ENCODE measurements at regions not wholly inside any gene's neighbourhood (a gene's known extent, or its start where the extent isn't known, plus 50 kb on each side); places are given as distances from the start of the nearest gene placed in this dataset.

DNA sequence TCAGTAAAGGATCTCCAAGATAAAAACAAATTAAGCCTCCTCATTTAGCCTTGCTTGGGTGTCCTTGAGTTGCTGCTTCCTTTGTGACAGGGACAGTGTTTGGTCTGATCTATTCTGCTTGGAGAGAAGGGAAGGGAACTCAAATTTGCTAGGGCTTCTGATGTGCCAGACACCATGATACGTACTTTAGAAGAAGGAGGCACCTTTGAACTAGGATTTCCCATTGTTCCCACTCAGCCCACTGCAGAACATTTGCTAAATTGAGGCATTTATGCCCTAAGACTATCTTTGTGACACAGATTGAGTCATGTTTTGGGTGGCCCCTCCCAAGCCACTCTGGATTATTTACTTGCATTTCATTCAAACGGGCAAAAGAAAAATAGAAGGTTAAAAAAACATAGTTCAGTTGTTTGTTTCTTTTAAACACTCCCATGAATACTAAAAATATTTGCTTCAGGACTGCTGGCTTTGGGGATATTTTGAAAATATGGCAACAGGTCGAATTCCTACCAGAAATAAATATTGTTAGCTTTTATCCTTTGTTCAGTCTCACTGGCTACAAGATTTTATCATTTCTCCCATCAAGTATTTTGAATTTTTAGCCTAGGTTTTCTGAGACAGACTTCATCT is 81.9 kb upstream of the WLS start:
- no peaks in the 10 kb centered on the region for H3K27me3 ChIP-seq (ENCODE audit: insufficient read depth, low read length)
- H3K9ac ChIP-seq (ENCODE audit: extremely low read depth, insufficient read length, low read length), result no peak overlapping the region
- Mint-ChIP-seq H3K27ac (no peak overlapping the region), H3K4me1 (peaks cover 6 to 9% of the 10 kb centered on the region in 2 experiments; a peak in 3 of 4 replicates), H3K36me3 (ENCODE audit: insufficient read depth in 1 of 3, low read depth in 3 of 3) (no peaks in the 10 kb centered on the region), H3K9me3 (no peaks in the 10 kb centered on the region; a peak in 1 of 5 replicates), H3K4me3 (no peak overlapping the region), H3K27me3 (ENCODE audit: low read depth) (peaks cover 33% of the 10 kb centered on the region)
- no peak overlapping the region for H3K27ac ChIP-seq (ENCODE audit: insufficient read length, low read depth, low read length)
- no CpG with 5 or more reads among the region's 3 CpGs for WGBS (ENCODE audit: extremely low coverage, insufficient read length, low lambda C conversion rate)
- H3K56ac ChIP-seq (ENCODE audit: insufficient read length, low read depth, low read length), result no peak overlapping the region
- no peak overlapping the region for H2AK5ac ChIP-seq (ENCODE audit: insufficient read length, low read length)
- H3K79me1 ChIP-seq (ENCODE audit: insufficient read depth, low read depth, low read length, poor library complexity, severe bottlenecking), result no peaks in the 10 kb centered on the region
- H3K79me2 ChIP-seq (ENCODE audit: insufficient read depth, low read length), result no peaks in the 10 kb centered on the region
- no peak overlapping the region for H3K23ac ChIP-seq (ENCODE audit: insufficient read length, low read depth, low read length)
- no peak overlapping the region for H3K18ac ChIP-seq (ENCODE audit: insufficient read length, low read depth, low read length)
- no peaks in the 10 kb centered on the region for H3K23me2 ChIP-seq (ENCODE audit: insufficient read length, low read depth, low read length, poor library complexity, severe bottlenecking)
- no peak overlapping the region for H2BK12ac ChIP-seq (ENCODE audit: insufficient read length, low read depth, low read length)
- no peak overlapping the region for H2BK20ac ChIP-seq (ENCODE audit: low read depth, low read length, poor library complexity, severe bottlenecking)
- H2BK15ac ChIP-seq (ENCODE audit: low read depth, low read length), result no peak overlapping the region
- H3K4ac ChIP-seq (ENCODE audit: low read depth, low read length), result no peak overlapping the region
- no peak overlapping the region for H4K5ac ChIP-seq (ENCODE audit: insufficient read length, low read depth, low read length)
- no peak overlapping the region for H4K91ac ChIP-seq (ENCODE audit: insufficient read length, low read depth, low read length)
- H2BK120ac ChIP-seq (ENCODE audit: low read depth, low read length, poor library complexity, severe bottlenecking), result no peak overlapping the region
- no peak overlapping the region for H4K8ac ChIP-seq (replicated peaks; ENCODE audit: insufficient read length, low read depth, low read length)
- H3K4me1 ChIP-seq (ENCODE audit: insufficient read depth, low read length), result no peaks in the 10 kb centered on the region
- H3K14ac ChIP-seq (ENCODE audit: insufficient read depth, low read length), result no peak overlapping the region
- H2AFZ ChIP-seq (ENCODE audit: low read length), result no peak overlapping the region
- TF ChIP-seq, protein P1, sequence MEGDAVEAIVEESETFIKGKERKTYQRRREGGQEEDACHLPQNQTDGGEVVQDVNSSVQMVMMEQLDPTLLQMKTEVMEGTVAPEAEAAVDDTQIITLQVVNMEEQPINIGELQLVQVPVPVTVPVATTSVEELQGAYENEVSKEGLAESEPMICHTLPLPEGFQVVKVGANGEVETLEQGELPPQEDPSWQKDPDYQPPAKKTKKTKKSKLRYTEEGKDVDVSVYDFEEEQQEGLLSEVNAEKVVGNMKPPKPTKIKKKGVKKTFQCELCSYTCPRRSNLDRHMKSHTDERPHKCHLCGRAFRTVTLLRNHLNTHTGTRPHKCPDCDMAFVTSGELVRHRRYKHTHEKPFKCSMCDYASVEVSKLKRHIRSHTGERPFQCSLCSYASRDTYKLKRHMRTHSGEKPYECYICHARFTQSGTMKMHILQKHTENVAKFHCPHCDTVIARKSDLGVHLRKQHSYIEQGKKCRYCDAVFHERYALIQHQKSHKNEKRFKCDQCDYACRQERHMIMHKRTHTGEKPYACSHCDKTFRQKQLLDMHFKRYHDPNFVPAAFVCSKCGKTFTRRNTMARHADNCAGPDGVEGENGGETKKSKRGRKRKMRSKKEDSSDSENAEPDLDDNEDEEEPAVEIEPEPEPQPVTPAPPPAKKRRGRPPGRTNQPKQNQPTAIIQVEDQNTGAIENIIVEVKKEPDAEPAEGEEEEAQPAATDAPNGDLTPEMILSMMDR (conservative IDR thresholded peaks at IDR 0.05), result no peak
- no peaks in the 10 kb centered on the region for H4K20me1 ChIP-seq (ENCODE audit: control insufficient read depth, insufficient read depth, insufficient read length)
- no peak for DNase-seq
- no peak overlapping the region for H2BK5ac ChIP-seq (ENCODE audit: insufficient read length, low read length)
- no peak overlapping the region for H3T11ph ChIP-seq (ENCODE audit: low read length)
- no peaks in the 10 kb centered on the region for H3K9me3 ChIP-seq (ENCODE audit: control insufficient read depth, low read depth, low read length)
- no peak overlapping the region for H3K4me2 ChIP-seq (ENCODE audit: insufficient read depth, insufficient read length, low read length)
